ENCODE measurements at regions not wholly inside any gene's neighbourhood (a gene's known extent, or its start where the extent isn't known, plus 50 kb on each side); places are given as distances from the start of the nearest gene placed in this dataset.

DNA sequence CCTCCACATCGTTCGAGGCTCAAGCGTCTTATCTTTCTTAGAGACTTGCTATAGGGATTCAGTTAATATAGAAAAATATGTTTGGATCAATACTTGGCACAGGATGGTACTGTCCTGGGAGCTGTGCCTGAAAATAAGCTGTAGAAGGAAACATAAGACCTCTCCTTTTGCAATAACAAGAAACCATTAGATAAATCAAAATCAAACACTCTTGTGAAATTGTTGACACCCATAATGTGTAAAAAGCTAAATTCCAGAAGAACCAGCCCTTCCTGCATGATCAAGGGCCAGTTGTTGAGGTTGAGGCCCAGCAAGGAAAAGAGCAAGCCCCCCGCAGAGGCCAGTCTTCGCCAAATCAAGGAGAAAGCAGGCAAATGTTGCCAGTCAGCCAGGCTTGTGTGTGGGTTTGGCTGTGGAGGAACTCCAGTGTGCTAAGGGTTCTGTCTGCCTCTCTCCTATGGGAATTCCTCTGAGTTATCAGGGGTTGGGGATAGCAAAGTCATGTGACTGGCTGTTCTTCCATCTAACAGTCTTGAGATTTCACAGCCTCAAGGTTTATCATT, 185.7 kb downstream of the ACKR3 start:
- Mint-ChIP-seq H3K27ac (no peak overlapping the region), H3K9me3 (no peaks in the 10 kb centered on the region), H3K4me1 (ENCODE audit: low read depth) (no peaks in the 10 kb centered on the region)

DNA sequence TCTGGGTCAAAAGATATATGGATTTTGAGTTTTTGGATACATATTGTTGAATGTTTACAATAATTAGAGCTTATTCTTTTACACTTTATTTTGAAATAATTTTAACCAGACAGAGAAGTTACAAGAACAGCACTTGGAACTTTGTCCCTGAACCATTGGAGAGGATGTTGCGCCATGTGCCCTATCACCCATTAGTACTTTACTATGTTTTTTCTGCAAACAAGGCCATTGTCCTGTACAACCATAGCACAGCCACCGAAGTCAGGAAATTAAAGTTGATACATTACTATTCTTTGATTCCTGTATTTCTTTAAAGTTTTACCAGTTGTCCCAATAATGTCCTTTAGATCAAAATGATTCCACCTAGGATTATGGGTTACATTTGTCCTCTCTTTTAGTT, 188.8 kb downstream of the ACKR3 start:
- Mint-ChIP-seq H3K36me3 (ENCODE audit: low read depth) (no peaks in the 10 kb centered on the region), H3K9me3 (no peaks in the 10 kb centered on the region), H3K27ac (no peak overlapping the region), H3K4me3 (no peak overlapping the region), H3K27me3 (ENCODE audit: low read depth) (peaks cover 5% of the 10 kb centered on the region), H3K4me1 (ENCODE audit: low read depth) (no peaks in the 10 kb centered on the region)

More for the DNA sequence above, 185.7 kb downstream of the ACKR3 start:
- Mint-ChIP-seq H3K36me3 (ENCODE audit: low read depth) (no peaks in the 10 kb centered on the region), H3K27me3 (ENCODE audit: low read depth) (peaks cover 5% of the 10 kb centered on the region), H3K4me3 (no peak overlapping the region)

DNA sequence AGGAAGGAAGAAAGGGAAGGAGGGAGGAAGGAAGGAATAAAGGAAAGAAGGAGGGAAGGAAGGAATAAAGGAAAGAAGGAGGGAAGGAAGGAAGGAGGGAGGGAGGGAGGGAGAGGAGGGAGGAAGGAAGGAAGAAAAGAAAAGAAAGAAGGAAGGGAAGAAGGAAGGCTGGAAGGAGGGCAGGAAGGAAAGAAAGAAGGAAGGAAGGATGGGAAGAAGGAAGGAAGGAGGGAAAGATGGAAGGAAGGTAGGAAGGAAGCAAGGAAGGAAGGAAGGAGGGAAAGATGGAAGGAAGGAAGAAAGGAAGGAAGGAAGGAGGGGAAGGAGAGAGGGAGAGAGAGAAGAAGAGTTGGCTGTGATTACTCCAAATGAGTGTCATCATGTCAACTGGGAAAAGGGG, 190.6 kb downstream of the ACKR3 start:
- H3K4me3 Mint-ChIP-seq = no peak overlapping the region
- H3K27ac Mint-ChIP-seq = no peak overlapping the region
- peaks cover 5% of the 10 kb centered on the region for H3K27me3 Mint-ChIP-seq (ENCODE audit: low read depth)
- no peaks in the 10 kb centered on the region for H3K4me1 Mint-ChIP-seq (ENCODE audit: low read depth)
- H3K36me3 Mint-ChIP-seq (ENCODE audit: low read depth) = no peaks in the 10 kb centered on the region
- no peaks in the 10 kb centered on the region for H3K9me3 Mint-ChIP-seq

DNA sequence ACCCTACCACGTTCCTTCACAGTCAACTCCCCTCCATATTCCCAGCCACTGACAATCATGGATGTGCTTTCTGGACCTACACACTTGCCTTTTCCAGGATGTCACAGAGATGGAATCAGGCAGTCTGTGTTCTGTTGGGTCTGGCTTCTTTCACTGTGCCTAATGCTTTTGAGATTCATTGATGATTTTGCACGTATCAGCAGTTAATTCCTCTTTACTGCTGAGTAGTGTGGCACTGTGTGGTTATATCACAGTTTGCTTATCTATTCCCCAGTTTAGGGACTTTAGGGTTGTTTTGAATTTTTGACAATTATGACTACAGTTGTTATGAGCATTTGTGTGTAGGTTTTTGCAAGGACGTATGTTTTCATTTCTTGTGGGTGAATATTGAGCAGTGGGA, 191.7 kb downstream of the ACKR3 start:
- Mint-ChIP-seq H3K27me3 (ENCODE audit: low read depth) (peaks cover 5% of the 10 kb centered on the region), H3K4me3 (no peak overlapping the region), H3K36me3 (ENCODE audit: low read depth) (no peaks in the 10 kb centered on the region), H3K4me1 (ENCODE audit: low read depth) (no peaks in the 10 kb centered on the region), H3K9me3 (no peaks in the 10 kb centered on the region), H3K27ac (no peak overlapping the region)

DNA sequence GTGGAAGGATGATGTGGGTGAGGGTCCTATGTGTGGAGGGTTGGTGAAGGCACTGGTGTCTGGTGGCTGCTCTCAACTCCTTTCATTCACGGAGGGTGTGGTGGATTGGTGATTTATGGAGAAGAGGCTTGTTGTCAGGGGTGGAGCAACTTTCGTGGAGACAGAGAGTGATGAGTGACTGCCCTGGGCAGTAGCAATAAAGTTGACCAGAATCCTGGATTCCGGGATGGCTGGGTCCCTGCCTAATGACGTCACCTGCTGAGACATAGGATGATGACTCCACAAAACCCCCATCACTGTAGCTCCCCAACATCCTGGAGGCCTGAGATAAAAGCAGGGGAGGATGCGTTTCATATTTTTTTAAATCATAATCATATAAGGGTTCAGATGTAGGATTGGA, 193.0 kb downstream of the ACKR3 start:
- Mint-ChIP-seq H3K27ac (no peak overlapping the region), H3K4me1 (ENCODE audit: low read depth) (no peaks in the 10 kb centered on the region), H3K36me3 (ENCODE audit: low read depth) (no peaks in the 10 kb centered on the region), H3K4me3 (no peak overlapping the region), H3K9me3 (no peaks in the 10 kb centered on the region), H3K27me3 (ENCODE audit: low read depth) (peaks cover 5% of the 10 kb centered on the region)

DNA sequence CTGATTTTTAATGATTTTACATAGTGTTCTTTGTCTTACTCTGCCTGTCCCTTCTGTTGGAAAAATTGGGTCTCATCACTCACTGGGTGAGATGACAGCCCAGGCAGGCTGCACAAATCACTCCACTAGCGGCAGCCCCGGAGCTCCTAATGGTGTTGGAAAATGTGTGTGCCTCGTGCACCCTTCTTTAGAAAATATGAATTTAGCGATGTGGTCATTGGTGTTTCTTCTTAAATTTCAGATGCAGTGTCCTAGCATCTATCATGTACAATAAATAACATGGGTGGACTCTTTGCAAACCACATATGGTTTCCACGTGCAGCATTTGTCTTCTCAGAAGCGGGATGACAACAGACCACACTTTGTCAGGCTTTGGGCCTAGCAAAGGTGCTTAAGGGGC, 194.2 kb downstream of the ACKR3 start:
- H3K9me3 Mint-ChIP-seq = no peaks in the 10 kb centered on the region
- H3K36me3 Mint-ChIP-seq (ENCODE audit: low read depth) = no peaks in the 10 kb centered on the region
- H3K27me3 Mint-ChIP-seq (ENCODE audit: low read depth) = peaks cover 5% of the 10 kb centered on the region
- no peaks in the 10 kb centered on the region for H3K4me1 Mint-ChIP-seq (ENCODE audit: low read depth)
- H3K27ac Mint-ChIP-seq = no peak overlapping the region
- H3K4me3 Mint-ChIP-seq = no peak overlapping the region

DNA sequence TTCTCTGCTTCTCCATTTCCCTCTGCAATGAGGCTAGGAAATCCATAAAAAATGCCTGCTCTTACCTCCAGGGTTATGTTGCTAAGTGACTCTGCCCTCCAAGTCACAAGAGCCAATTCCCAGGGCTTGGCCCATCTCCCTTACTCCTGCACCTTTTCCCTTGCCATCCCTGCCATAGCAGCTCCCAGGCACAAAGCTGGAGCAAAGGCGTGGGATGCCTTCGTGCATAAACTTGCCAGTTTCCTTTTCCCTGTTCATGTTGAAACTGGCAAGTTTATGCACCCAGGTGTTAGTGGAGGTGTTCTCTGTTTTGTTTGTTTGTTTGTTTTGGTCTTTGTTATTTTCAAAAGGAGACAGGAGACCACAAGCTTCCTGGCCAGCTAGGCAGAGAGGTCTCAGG, 195.1 kb downstream of the ACKR3 start:
- no peaks in the 10 kb centered on the region for H3K4me1 Mint-ChIP-seq (ENCODE audit: low read depth)
- H3K27ac Mint-ChIP-seq = no peak overlapping the region
- H3K9me3 Mint-ChIP-seq = no peaks in the 10 kb centered on the region
- H3K4me3 Mint-ChIP-seq = no peak overlapping the region
- H3K36me3 Mint-ChIP-seq (ENCODE audit: low read depth) = no peaks in the 10 kb centered on the region
- peaks cover 4% of the 10 kb centered on the region for H3K27me3 Mint-ChIP-seq (ENCODE audit: low read depth)

DNA sequence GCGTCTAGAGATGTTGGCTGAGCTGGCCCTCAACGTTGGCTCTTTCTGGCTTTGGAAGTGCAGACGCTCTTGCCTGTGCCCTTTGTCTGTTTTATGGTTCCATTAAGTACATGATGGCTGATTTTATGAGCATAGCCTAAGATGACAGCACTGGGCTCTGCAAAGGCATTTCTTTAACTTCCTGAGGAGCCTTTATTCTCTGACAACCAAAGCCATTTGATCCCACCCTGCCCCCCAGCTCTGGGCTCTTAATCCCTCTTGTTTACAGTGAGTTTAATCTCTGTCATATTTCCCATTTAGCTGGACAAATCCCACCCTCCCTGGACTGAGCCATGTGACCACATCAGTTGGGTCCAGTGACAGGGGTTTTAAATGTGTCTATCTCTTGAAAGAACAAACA, 195.9 kb downstream of the ACKR3 start:
- no peak overlapping the region for H3K4me3 Mint-ChIP-seq
- peaks cover 4% of the 10 kb centered on the region for H3K27me3 Mint-ChIP-seq (ENCODE audit: low read depth)
- no peaks in the 10 kb centered on the region for H3K4me1 Mint-ChIP-seq (ENCODE audit: low read depth)
- H3K36me3 Mint-ChIP-seq (ENCODE audit: low read depth) = no peaks in the 10 kb centered on the region
- no peak overlapping the region for H3K27ac Mint-ChIP-seq
- H3K9me3 Mint-ChIP-seq = no peaks in the 10 kb centered on the region

DNA sequence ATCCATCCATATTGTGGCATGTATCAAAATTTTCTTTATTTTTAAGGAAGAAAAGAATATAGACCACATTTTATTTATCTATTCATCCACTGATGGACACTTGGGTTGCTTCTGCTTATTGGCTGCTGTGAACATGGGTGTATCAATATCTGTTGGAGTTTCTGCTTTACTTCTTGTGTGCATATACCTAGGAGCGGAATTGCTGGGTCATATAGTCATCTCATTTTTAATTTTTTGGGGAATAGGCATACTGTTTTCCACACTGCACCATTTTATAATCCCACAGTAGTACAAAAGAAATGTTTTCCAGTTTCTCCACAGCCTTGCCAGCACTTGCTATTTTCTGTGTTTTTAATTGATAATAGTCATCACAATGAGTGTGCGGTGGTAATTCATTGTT, 197.2 kb downstream of the ACKR3 start:
- Mint-ChIP-seq H3K36me3 (ENCODE audit: low read depth) (no peaks in the 10 kb centered on the region), H3K4me3 (no peak overlapping the region), H3K4me1 (ENCODE audit: low read depth) (no peaks in the 10 kb centered on the region), H3K9me3 (no peaks in the 10 kb centered on the region), H3K27ac (no peak overlapping the region), H3K27me3 (ENCODE audit: low read depth) (peaks cover 4% of the 10 kb centered on the region)

DNA sequence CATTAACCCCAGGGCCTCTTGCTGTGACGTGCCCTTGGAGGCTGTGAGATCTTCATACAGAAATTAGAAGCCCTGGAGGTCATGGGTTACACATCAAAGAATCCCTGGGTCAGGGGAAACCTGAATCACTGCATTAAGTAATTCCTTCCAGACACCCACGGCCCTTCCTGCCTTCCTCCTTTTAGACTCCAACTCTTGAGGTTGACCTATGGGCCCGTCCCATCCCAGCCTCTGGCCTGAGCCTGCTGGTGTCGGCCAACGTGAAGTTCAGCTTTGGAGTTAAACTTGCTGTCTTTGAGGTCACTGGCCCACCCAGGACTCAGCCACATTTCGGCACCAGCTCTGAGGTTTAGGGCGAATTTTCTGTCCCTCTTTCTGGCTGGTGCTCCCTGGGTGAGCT, 198.3 kb downstream of the ACKR3 start:
- Mint-ChIP-seq H3K4me3 (no peak overlapping the region), H3K4me1 (ENCODE audit: low read depth) (no peaks in the 10 kb centered on the region), H3K27ac (no peak overlapping the region), H3K27me3 (ENCODE audit: low read depth) (peaks cover 4% of the 10 kb centered on the region), H3K36me3 (ENCODE audit: low read depth) (no peaks in the 10 kb centered on the region), H3K9me3 (no peaks in the 10 kb centered on the region)

DNA sequence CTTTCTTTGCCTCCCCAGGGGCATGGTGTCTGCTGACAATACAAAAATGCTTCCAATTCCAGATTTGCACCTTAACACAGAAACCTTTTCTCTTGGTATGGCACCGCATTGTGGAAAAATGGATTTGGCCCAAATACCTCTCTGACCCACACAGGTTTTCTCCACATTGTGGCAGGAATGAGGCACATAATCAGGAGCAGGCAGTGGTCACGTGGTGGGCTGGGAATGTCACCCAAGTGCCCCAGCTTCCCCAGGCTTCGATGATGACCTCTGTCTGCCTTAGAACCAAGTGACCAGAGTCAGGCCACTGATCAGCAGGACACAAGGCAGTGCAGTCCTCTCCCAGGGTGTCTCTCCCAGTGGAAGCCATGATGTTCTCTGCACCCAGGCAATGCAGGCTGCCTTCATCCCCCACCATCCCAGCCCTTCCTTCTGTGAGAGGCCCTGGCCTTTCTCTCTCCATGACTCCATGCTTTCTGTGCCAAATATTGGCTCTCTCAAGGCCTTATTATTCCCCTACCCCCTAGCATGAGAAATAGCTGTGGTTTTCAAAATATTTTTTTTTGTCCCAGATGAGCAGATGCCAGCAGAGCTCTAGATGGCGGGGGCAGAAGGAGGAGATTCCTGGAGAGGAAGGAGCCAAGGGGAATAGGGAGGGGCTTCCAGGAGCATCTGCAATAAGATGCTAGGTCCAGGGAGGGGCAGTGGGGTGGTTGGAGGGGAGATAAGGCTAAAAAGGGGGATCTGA, 198.9 kb downstream of the ACKR3 start:
- peaks cover 4% of the 10 kb centered on the region for H3K27me3 Mint-ChIP-seq (ENCODE audit: low read depth)
- H3K4me3 Mint-ChIP-seq = no peak overlapping the region
- no peaks in the 10 kb centered on the region for H3K9me3 Mint-ChIP-seq
- H3K27ac Mint-ChIP-seq = no peak overlapping the region
- no peaks in the 10 kb centered on the region for H3K36me3 Mint-ChIP-seq (ENCODE audit: low read depth)
- no peaks in the 10 kb centered on the region for H3K4me1 Mint-ChIP-seq (ENCODE audit: low read depth)

DNA sequence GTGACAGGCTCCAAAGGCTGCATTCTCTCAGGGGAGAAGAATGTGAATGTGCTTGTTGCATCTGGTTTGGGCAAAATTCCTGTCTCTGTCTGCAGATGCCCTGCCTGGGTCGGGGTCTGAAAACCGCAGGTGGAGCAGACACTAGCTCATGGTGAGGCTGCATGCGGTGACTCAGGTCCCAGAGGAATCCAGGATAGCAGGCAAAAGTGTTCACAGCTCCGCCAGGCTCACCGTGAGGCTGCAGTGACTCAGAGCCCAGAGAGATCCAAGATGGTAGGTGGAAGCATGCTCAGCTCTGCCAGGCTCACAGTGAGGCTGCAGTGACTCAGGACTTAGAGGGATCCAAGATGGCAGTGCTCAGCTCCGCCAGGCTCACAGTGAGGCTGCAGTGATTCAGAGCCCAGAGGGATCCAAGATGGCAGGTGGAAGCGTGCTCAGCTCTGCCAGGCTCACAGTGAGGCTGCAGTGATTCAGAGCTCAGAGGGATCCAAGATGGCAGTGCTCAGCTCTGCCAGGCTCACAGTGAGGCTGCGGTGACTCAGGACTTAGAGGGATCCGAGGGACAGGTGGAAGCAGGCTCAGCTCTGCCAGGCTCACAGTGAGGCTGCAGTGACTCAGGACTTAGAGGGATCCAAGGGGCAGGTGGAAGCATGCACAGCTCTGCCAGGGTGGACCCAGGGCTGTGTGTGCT, 200.5 kb downstream of the ACKR3 start:
- Mint-ChIP-seq H3K36me3 (ENCODE audit: low read depth) (no peaks in the 10 kb centered on the region), H3K27me3 (ENCODE audit: low read depth) (peaks cover 4% of the 10 kb centered on the region), H3K4me3 (no peak overlapping the region), H3K4me1 (ENCODE audit: low read depth) (no peaks in the 10 kb centered on the region), H3K27ac (no peak overlapping the region), H3K9me3 (no peaks in the 10 kb centered on the region)

DNA sequence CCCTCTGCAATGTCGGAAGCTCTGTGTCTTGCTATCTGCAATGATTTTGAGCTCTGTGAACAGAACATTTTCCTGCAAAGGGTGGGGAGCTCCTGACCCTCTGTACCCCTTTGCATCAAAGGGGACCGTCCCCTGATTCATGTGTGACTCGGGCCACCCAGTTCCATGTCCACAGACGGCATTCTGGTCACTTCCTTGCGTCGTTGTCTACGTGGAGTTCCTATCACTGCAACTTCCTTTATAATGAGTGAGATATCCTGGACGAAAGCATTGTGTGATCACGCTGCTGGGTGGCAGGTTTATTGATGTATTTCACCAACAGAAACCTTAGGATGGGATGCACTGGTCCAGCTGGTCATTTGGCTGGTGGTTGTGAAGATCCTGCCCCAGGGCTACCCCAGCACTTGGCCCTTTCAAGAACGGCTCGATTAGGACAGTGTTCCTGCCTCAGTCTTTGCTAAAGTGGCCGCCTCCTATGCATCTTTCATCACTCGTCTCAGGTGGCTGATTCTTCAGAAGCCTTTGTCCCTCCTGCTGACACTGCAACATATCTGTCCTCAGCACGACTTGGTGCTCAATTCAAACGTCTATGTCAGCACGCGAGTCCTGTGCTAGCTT, 202.7 kb downstream of the ACKR3 start:
- Mint-ChIP-seq H3K27me3 (ENCODE audit: low read depth) (peaks cover 4% of the 10 kb centered on the region), H3K4me1 (ENCODE audit: low read depth) (no peaks in the 10 kb centered on the region), H3K9me3 (no peaks in the 10 kb centered on the region), H3K4me3 (no peak overlapping the region), H3K36me3 (ENCODE audit: low read depth) (no peaks in the 10 kb centered on the region), H3K27ac (no peak overlapping the region)

DNA sequence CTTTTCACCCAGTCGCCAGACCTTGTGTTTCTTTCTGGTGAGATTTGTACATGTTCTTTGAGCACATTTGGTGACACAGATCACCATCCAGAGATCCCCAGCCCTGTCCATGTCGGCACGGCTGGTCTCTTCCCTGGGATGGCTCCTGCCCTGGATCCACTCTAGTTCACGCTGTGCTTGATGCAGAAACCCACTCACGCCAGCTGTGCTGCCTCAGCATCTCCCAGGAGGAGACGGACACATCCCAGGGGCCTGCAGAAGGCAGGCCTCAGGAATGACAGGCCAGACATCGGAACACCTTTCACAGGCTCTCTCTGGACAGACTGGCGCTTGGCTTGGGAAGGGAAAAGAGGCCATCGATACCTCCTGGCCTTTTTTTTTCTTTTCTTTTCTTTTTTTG, 203.6 kb downstream of the ACKR3 start:
- Mint-ChIP-seq H3K36me3 (ENCODE audit: low read depth) (no peaks in the 10 kb centered on the region), H3K4me3 (no peak overlapping the region), H3K27me3 (ENCODE audit: low read depth) (peaks cover 4% of the 10 kb centered on the region), H3K27ac (no peak overlapping the region), H3K4me1 (ENCODE audit: low read depth) (no peaks in the 10 kb centered on the region), H3K9me3 (no peaks in the 10 kb centered on the region)

DNA sequence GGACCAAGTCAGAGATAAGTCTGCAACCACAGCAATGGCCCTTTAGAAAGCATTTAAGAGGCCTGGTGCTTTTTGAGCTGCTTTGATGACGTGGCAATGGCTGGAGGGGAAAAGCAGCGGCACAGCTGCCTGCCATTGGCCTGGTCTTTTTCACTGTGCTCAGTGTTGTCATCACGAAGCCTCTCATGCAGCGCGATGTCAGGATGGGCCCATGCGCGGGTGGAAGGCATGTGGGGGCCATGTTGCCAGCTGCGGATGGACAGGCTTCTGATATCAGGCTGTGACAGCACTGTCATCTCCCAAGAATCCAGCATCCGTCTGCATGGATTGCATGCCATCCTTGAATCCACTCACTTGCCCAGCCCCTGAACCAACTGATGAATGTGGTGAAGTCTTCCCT, 204.5 kb downstream of the ACKR3 start:
- H3K36me3 Mint-ChIP-seq (ENCODE audit: low read depth) = no peaks in the 10 kb centered on the region
- peaks cover 2% of the 10 kb centered on the region for H3K27me3 Mint-ChIP-seq (ENCODE audit: low read depth)
- no peaks in the 10 kb centered on the region for H3K4me1 Mint-ChIP-seq (ENCODE audit: low read depth)
- no peaks in the 10 kb centered on the region for H3K9me3 Mint-ChIP-seq
- H3K27ac Mint-ChIP-seq = no peak overlapping the region
- H3K4me3 Mint-ChIP-seq = no peak overlapping the region

Measured in T-helper 1 cell treated with Interleukin-12 subunit alpha and Interleukin-12 subunit beta and Interleukin-4 antibody, amounts not matched to agents 30 μg/mL and 1 μg/mL, for 36 hours (primary cell).